ENCODE measurements at regions not wholly inside any gene's neighbourhood (a gene's known extent, or its start where the extent isn't known, plus 50 kb on each side); places are given as distances from the start of the nearest gene placed in this dataset.

GRCh38 chr2:179349670-179350303 is 85.2 kb upstream of the SESTD1 start:
- H3K27me3 ChIP-seq (replicated peaks; ENCODE audit: insufficient read depth) = no peaks in the 10 kb centered on the region
- H3K4me3 ChIP-seq = no peak overlapping the region
- H3K36me3 ChIP-seq = no peaks in the 10 kb centered on the region
- DNase-seq (ENCODE audit: low spot score) (no peak), ATAC-seq (ENCODE audit: insufficient number of reproducible peaks, low FRiP score, low read depth) (no peak)
- H3K27ac ChIP-seq = no peak overlapping the region
- TF ChIP-seq CTCF (IDR thresholded peaks at IDR 0.05) = no peak
- H3K4me1 ChIP-seq (ENCODE audit: control insufficient read depth in 1 of 2, low read depth in 2 of 2) = peaks cover 7 to 17% of the 10 kb centered on the region in 2 donors
- no peaks in the 10 kb centered on the region for H3K9me3 ChIP-seq

- H3K36me3 ChIP-seq = no peaks in the 10 kb centered on the region
- DNase-seq (ENCODE audit: low spot score) (no peak), ATAC-seq (ENCODE audit: insufficient number of reproducible peaks, low FRiP score, low read depth) (no peak)
- no peak for TF ChIP-seq CTCF (IDR thresholded peaks at IDR 0.05)
- no peaks in the 10 kb centered on the region for H3K27me3 ChIP-seq (replicated peaks; ENCODE audit: insufficient read depth)
- no peaks in the 10 kb centered on the region for H3K9me3 ChIP-seq
- peaks cover 15 to 25% of the 10 kb centered on the region in 2 donors for H3K4me1 ChIP-seq (ENCODE audit: control insufficient read depth in 1 of 2, low read depth in 2 of 2)
- no peak overlapping the region for H3K4me3 ChIP-seq
- H3K27ac ChIP-seq = no peak overlapping the region
Measured at GRCh38 chr2:179348906-179349305, 84.3 kb upstream of the SESTD1 start.

GRCh38 chr2:179344970-179345369 is 80.3 kb upstream of the SESTD1 start:
- no peak overlapping the region for H3K4me3 ChIP-seq
- H3K36me3 ChIP-seq = no peaks in the 10 kb centered on the region
- DNase-seq (ENCODE audit: low spot score) (no peak), ATAC-seq (ENCODE audit: insufficient number of reproducible peaks, low FRiP score, low read depth) (no peak)
- H3K27ac ChIP-seq = peak overlapping the region; percentile 48 to 56
- H3K9me3 ChIP-seq = no peaks in the 10 kb centered on the region
- no peaks in the 10 kb centered on the region for H3K27me3 ChIP-seq (replicated peaks; ENCODE audit: insufficient read depth)
- H3K4me1 ChIP-seq (ENCODE audit: control insufficient read depth in 1 of 2, low read depth in 2 of 2) = peaks cover 17 to 58% of the 10 kb centered on the region in 2 donors
- TF ChIP-seq CTCF (IDR thresholded peaks at IDR 0.05) = no peak

GRCh38 chr2:179344280-179344964 is 79.8 kb upstream of the SESTD1 start:
- ATAC-seq (ENCODE audit: insufficient number of reproducible peaks, low FRiP score, low read depth) (peak; percentile 22), DNase-seq (ENCODE audit: low spot score) (no peak)
- Histone ChIP-seq H3K4me1 (ENCODE audit: control insufficient read depth in 1 of 2, low read depth in 2 of 2) (peaks cover 17 to 58% of the 10 kb centered on the region in 2 donors), H3K27me3 (replicated peaks; ENCODE audit: insufficient read depth) (no peaks in the 10 kb centered on the region), H3K36me3 (no peaks in the 10 kb centered on the region), H3K9me3 (no peaks in the 10 kb centered on the region), H3K4me3 (no peak overlapping the region), H3K27ac (peak overlapping the region; percentile 48 to 56)
- no peak for TF ChIP-seq CTCF (IDR thresholded peaks at IDR 0.05)

- TF ChIP-seq CTCF (IDR thresholded peaks at IDR 0.05) = no peak
- DNase-seq (ENCODE audit: low spot score) (no peak), ATAC-seq (ENCODE audit: insufficient number of reproducible peaks, low FRiP score, low read depth) (no peak)
- no peaks in the 10 kb centered on the region for H3K27me3 ChIP-seq (replicated peaks; ENCODE audit: insufficient read depth)
- no peak overlapping the region for H3K4me3 ChIP-seq
- no peaks in the 10 kb centered on the region for H3K9me3 ChIP-seq
- peaks cover 17 to 57% of the 10 kb centered on the region in 2 donors for H3K4me1 ChIP-seq (ENCODE audit: control insufficient read depth in 1 of 2, low read depth in 2 of 2)
- no peaks in the 10 kb centered on the region for H3K36me3 ChIP-seq
- peak overlapping the region; percentile 46 to 48 for H3K27ac ChIP-seq
Measured at GRCh38 chr2:179343945-179344279, 79.3 kb upstream of the SESTD1 start.

Data from thoracic aorta (tissue), 2 donors.